SJCRH30 (cell line): ENCODE measurements at regions not wholly inside any gene's neighbourhood (a gene's known extent, or its start where the extent isn't known, plus 50 kb on each side); places are given as distances from the start of the nearest gene placed in this dataset.

ENCODE experiments used
- DNase-seq, 2 experiments: peaks; one replicate each; pipeline ENCODE4 v3.0.0-alpha.2; 2015 to 2020
- H3K27ac ChIP-seq: fragments of 250-450 bp; sonication (Bioruptor Pico); 2 replicates; pipeline ENCODE4 v1.5.1; 2020; ENCODE audit warnings: mild to moderate bottlenecking, moderate library complexity
- H3K27me3 ChIP-seq: fragments of 250-450 bp; sonication (Bioruptor Pico); 2 replicates; pipeline ENCODE4 v1.5.1; 2020; ENCODE audit warnings: mild to moderate bottlenecking, moderate library complexity
- H3K36me3 ChIP-seq: fragments of 250-450 bp; sonication (Bioruptor Pico); 2 replicates; pipeline ENCODE4 v1.5.1; 2020; ENCODE audit warnings: mild to moderate bottlenecking, moderate library complexity
- H3K4me1 ChIP-seq: fragments of 250-450 bp; sonication (Bioruptor Pico); 2 replicates; pipeline ENCODE4 v1.5.1; 2020; ENCODE audit warnings: mild to moderate bottlenecking, moderate library complexity
- H3K4me3 ChIP-seq: fragments of 250-450 bp; sonication (Bioruptor Pico); 2 replicates; pipeline ENCODE4 v1.5.1; 2020; ENCODE audit warnings: mild to moderate bottlenecking, moderate library complexity
- H3K9me3 ChIP-seq: fragments of 250-450 bp; sonication (Bioruptor Pico); replicated peaks from 2 replicates; pipeline ENCODE4 v1.5.1; 2020; ENCODE audit warnings: mild to moderate bottlenecking, moderate library complexity

DNA sequence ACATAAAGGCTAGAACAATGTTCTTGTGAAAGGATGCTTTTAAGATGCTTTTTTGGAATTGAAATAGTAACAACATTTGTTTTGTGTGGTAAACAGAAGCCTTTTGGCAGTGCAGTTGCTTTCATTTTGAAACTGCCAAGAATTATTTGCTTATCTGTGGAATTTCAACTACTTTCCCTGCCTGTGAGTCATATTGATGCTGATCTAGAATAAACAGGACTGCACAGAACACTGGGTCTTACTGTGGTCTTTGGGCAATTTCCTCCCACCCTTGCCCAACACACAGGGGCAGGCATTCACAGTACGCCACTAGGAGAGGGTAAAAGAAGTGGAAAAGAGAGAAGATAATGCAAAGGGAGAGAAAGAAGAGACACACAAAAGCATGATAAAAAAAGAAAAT, 483.7 kb downstream of the ELAVL2 start:
- Histone ChIP-seq H3K4me3 (no peak overlapping the region), H3K36me3 (no peaks in the 10 kb centered on the region)
- DNase-seq = peak; percentile 22 to 36

DNA sequence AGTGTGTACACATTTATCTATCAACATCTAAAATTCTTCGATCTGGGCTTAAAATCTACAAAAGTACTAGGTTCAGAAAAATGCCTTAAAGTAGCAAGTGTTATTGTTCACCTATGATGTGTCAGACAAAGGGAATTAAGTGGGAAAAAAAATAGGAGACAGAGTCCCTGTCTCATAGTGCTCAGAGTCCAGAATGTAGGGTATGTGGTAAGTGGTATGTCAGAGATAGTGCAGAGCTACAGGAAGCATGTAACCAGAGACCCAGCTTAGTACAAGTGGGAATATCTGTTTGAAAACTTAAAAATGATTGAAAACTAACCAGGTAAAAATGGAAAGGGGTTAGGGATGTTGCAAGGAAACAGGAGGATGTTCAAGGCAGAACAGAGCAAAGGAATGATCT, 482.8 kb downstream of the ELAVL2 start:
- no peak for DNase-seq
- Histone ChIP-seq H3K36me3 (no peaks in the 10 kb centered on the region), H3K4me1 (peaks cover 31% of the 10 kb centered on the region), H3K27ac (no peak overlapping the region), H3K27me3 (no peaks in the 10 kb centered on the region), H3K4me3 (no peak overlapping the region), H3K9me3 (no peaks in the 10 kb centered on the region)

More for the DNA sequence above, 483.7 kb downstream of the ELAVL2 start:
- H3K9me3 ChIP-seq = no peaks in the 10 kb centered on the region
- no peak overlapping the region; the same call in 1 of the 2 replicates for H3K27ac ChIP-seq
- H3K4me1 ChIP-seq = peaks cover 31% of the 10 kb centered on the region
- H3K27me3 ChIP-seq = no peaks in the 10 kb centered on the region

DNA sequence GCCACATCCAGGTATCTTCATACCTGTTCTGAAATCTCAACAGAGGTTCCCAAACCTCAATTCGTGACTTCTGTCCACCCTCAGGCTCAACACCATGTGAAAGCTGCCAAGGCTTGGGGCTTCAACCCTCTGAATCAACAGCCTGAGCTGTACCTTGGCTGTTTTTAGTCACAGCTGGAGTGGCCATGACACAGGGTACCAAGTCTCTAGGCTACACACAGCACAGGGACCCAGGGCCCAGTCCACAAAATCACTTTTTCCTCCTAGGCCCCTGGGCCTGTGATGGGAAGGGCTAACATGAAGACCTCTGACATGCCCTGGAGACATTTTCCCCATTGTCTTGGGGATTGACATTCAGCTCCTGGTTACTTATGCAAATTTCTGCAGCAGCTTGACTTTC, 464.9 kb downstream of the ELAVL2 start:
- no peaks in the 10 kb centered on the region for H3K36me3 ChIP-seq
- no peaks in the 10 kb centered on the region for H3K9me3 ChIP-seq
- H3K27ac ChIP-seq = no peak overlapping the region
- H3K4me1 ChIP-seq = no peaks in the 10 kb centered on the region
- H3K4me3 ChIP-seq = no peak overlapping the region
- no peaks in the 10 kb centered on the region for H3K27me3 ChIP-seq
- no peak for DNase-seq

DNA sequence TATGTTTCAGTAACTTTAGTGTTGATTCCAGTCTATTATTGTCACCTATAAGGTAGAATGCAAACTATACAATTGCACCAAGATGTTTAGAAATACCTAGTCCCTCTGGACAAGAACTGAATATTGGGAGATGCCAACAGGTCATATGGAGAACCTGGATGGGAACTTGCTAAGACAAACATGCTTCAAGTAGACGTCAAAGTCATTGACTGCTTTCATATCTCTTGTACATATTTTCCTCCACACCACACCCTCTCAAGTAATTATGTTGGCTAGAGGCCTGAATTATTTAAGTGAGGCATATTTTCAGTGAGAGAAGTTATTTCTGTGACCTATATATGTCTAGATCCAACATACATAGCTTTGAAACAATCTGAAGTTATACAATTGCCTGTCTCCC, 453.3 kb downstream of the ELAVL2 start:
- Histone ChIP-seq H3K4me3 (no peak overlapping the region), H3K27ac (no peak overlapping the region), H3K4me1 (no peaks in the 10 kb centered on the region), H3K36me3 (no peaks in the 10 kb centered on the region), H3K27me3 (no peaks in the 10 kb centered on the region), H3K9me3 (no peaks in the 10 kb centered on the region)
- DNase-seq = no peak

DNA sequence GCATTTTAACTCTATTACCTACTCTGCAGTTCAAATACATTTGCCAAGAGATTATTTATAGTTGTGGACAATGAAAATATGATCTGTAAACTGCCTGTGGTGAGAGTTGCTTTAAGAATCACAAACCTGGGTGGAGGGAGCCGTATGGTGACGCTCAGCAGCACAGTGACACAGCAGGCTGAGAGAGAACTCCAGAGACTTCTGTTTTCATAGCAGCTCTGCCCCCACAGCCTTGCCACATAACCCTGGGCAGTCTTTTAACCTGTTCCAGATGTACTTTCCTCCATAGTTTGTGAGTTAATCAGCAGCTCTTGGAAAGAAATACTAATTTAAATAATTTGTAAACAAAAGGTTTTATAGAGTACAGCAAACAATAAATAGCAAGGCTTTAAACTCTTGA, 450.5 kb downstream of the ELAVL2 start:
- no peak for DNase-seq
- Histone ChIP-seq H3K27me3 (no peaks in the 10 kb centered on the region), H3K9me3 (no peaks in the 10 kb centered on the region), H3K27ac (no peak overlapping the region), H3K4me1 (no peaks in the 10 kb centered on the region), H3K4me3 (no peak overlapping the region), H3K36me3 (no peaks in the 10 kb centered on the region)

DNA sequence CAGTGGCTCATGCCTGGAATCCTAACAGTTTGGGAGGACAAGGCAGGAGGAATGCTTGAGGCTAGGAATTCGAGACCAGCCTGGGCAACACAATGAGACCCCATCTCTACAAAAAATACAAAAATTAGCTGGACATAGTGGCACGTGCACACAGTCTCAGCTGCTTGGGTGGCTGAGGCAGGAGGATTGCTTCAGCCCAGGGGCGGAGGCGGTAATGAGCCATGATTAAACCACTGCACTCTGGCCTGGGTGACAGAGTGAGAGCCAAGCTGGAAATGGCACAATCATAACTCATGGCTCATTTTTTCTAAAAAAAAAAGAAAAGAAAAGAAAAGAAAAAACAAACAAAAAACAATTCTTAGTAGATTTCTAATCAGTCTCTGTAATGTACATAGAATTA, 446.2 kb downstream of the ELAVL2 start:
- H3K4me1 ChIP-seq = no peaks in the 10 kb centered on the region
- no peaks in the 10 kb centered on the region for H3K36me3 ChIP-seq
- no peak overlapping the region for H3K4me3 ChIP-seq
- no peak overlapping the region for H3K27ac ChIP-seq
- H3K9me3 ChIP-seq = no peaks in the 10 kb centered on the region
- no peaks in the 10 kb centered on the region for H3K27me3 ChIP-seq
- no peak for DNase-seq

DNA sequence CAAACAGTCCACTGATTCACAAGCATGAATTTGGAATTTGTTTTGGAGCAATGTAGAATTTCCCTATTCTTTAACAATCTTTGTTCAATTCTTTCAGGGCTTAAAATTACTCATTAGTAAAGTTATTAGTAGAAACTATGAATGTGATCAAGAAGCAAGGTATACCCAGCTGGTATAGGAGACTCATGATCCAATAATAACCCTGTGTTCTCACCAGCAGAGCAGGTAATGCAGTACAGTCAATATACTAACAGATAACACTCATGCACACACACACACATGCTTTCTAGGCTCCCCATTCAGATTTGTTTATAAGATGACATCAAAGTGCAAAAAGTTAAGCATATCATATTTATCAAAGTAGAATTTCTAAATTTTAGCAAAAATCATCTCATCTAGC, 445.2 kb downstream of the ELAVL2 start:
- Histone ChIP-seq H3K27ac (no peak overlapping the region), H3K4me1 (no peaks in the 10 kb centered on the region), H3K4me3 (no peak overlapping the region), H3K36me3 (no peaks in the 10 kb centered on the region), H3K27me3 (no peaks in the 10 kb centered on the region), H3K9me3 (no peaks in the 10 kb centered on the region)
- no peak for DNase-seq

DNA sequence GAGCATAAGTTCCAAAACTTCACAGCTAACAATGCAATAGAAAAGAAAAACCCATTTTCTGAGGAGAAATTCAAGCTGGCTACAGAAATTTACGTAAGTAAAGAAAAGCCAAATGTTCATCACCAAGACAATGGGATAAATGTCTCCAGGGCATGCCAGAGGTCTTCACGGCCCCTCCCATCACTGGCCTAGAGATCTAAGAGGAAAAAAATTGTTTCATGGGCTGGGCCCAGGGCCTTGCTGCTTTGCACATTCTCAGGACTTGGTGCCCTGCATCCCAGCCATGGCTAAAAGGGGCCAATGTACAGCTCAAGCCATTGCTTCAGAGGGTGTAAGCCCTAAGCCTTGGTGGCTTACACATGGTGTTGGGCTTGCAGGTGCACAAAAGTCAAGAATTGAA, 443.6 kb downstream of the ELAVL2 start:
- H3K9me3 ChIP-seq = no peaks in the 10 kb centered on the region
- no peak for DNase-seq
- H3K36me3 ChIP-seq = no peaks in the 10 kb centered on the region
- no peaks in the 10 kb centered on the region for H3K27me3 ChIP-seq
- no peaks in the 10 kb centered on the region for H3K4me1 ChIP-seq
- no peak overlapping the region for H3K27ac ChIP-seq
- H3K4me3 ChIP-seq = no peak overlapping the region

DNA sequence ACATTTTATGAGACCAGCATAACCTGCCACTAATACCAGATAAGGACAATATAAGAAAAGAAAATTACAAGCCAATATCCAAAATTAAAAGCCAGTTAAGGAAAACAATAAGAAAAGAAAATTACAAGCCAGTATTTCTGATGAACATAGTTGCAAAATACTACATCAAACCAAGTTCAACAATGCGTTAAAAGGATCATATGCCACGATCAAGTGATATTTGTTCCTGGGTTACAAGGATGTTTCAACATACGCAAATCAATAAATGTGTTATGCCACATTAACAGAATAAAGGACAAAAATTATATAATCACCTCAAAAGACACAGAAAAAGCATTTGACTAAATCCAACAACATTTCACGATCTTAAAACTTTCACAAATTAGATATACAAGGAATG, 431.9 kb downstream of the ELAVL2 start:
- no peaks in the 10 kb centered on the region for H3K27me3 ChIP-seq
- H3K4me1 ChIP-seq = no peaks in the 10 kb centered on the region
- no peak overlapping the region for H3K4me3 ChIP-seq
- H3K9me3 ChIP-seq = no peaks in the 10 kb centered on the region
- no peak for DNase-seq
- H3K36me3 ChIP-seq = no peaks in the 10 kb centered on the region
- no peak overlapping the region for H3K27ac ChIP-seq

DNA sequence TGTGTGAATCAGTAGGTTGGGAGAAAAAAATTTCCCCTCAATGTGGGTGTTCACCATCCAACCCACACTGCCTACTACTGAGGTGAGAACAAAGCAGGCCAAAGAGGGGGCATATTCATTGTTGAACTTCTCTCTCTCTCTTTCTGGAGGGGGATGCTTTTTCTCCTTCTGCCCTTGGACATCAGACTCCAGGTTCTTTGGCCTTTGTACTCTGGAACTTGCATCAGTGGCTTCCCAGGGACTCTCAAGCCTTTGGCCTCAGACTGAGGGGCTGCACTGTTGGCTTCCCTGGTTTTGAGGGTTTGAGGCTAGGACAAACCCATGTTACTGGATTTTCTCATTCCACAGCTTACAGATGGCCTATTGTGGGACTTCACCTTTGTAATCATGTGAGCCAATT, 417.2 kb downstream of the ELAVL2 start:
- no peaks in the 10 kb centered on the region for H3K27me3 ChIP-seq
- H3K27ac ChIP-seq = no peak overlapping the region
- H3K4me1 ChIP-seq = no peaks in the 10 kb centered on the region
- no peak for DNase-seq
- H3K4me3 ChIP-seq = no peak overlapping the region
- no peaks in the 10 kb centered on the region for H3K36me3 ChIP-seq
- H3K9me3 ChIP-seq = no peaks in the 10 kb centered on the region

DNA sequence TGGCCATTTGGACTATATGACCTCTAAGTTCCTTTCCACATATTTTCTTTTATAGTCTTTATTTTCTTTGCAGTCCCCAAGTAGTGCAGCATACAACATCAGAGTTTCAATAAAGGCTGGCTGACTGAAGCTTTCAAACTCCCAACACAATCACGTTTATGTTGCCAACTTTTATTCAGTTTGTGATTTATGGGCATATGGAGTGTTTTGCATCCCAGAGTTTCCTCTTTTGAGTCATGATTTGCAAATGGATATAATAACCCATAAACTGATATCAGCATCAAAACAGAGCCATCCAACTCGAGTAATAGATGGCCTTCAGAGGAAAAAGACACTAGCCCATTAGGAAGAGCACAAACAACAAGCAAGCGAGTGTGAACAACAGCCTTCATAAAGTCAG, 414.0 kb downstream of the ELAVL2 start:
- no peaks in the 10 kb centered on the region for H3K4me1 ChIP-seq
- H3K4me3 ChIP-seq = no peak overlapping the region
- no peaks in the 10 kb centered on the region for H3K9me3 ChIP-seq
- no peaks in the 10 kb centered on the region for H3K27me3 ChIP-seq
- no peak for DNase-seq
- no peaks in the 10 kb centered on the region for H3K36me3 ChIP-seq
- H3K27ac ChIP-seq = no peak overlapping the region

DNA sequence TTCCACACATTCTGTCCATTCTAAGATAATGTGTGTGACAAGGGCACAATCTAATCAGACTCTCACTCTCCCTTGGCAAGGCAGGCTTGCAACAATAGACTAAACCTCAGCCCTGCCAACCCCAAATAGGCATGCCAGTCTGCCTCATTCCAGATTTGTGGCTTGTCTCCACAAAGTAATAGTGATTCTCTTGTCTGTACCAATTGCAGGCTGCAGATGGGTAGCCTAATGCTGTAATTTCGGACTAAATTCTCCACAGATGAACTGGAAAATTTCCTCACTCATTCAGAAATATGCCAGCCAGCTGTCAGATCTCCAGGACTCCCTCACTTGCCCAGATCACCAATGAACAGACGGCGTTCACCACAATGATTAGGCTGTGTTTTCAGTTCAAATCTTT, 413.6 kb downstream of the ELAVL2 start:
- H3K4me1 ChIP-seq = no peaks in the 10 kb centered on the region
- no peak for DNase-seq
- no peak overlapping the region for H3K27ac ChIP-seq
- no peaks in the 10 kb centered on the region for H3K9me3 ChIP-seq
- H3K36me3 ChIP-seq = no peaks in the 10 kb centered on the region
- no peak overlapping the region for H3K4me3 ChIP-seq
- H3K27me3 ChIP-seq = no peaks in the 10 kb centered on the region

DNA sequence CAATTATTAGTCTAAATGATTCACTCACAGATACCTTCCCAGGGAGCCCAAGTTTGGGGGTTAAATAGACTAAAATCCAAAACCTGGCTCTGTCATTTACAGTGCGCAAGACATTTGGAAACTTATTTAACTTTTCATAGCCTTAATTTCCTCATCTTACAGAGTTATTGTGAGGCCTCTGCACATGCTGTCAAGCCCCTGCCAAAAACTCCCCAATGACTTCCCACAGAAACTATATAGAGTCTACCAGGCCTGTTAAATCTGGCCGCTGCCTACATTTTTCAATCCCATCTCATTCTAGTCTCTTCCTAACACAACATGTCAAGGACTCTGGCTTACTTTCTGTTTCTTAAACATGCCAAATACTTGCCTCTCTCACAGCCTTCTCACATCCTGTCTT, 412.5 kb downstream of the ELAVL2 start:
- no peak for DNase-seq
- H3K4me1 ChIP-seq = no peaks in the 10 kb centered on the region
- H3K27me3 ChIP-seq = no peaks in the 10 kb centered on the region
- no peak overlapping the region for H3K27ac ChIP-seq
- H3K4me3 ChIP-seq = no peak overlapping the region
- H3K9me3 ChIP-seq = no peaks in the 10 kb centered on the region
- no peaks in the 10 kb centered on the region for H3K36me3 ChIP-seq

DNA sequence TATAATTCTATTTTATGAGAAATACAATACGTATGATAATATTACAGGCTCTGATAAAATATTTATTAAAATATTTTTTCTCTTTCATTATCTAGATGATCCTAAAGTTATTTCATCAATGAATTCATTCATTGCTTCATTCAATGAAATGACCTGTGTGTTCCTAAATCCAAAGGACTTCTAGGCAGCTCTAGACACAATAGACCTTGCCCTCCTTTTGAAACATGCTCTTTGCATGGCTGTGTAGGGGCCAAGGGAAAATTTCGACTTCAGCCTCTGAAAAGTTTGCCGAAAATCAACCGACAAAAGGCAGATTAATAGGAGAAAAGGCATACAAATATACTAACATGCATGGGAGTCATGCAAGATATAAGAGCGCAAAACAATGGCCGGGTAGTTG, 402.0 kb downstream of the ELAVL2 start:
- H3K4me3 ChIP-seq = no peak overlapping the region
- no peaks in the 10 kb centered on the region for H3K9me3 ChIP-seq
- H3K27ac ChIP-seq = no peak overlapping the region
- H3K36me3 ChIP-seq = no peaks in the 10 kb centered on the region
- no peaks in the 10 kb centered on the region for H3K4me1 ChIP-seq
- H3K27me3 ChIP-seq = no peaks in the 10 kb centered on the region
- DNase-seq = no peak

DNA sequence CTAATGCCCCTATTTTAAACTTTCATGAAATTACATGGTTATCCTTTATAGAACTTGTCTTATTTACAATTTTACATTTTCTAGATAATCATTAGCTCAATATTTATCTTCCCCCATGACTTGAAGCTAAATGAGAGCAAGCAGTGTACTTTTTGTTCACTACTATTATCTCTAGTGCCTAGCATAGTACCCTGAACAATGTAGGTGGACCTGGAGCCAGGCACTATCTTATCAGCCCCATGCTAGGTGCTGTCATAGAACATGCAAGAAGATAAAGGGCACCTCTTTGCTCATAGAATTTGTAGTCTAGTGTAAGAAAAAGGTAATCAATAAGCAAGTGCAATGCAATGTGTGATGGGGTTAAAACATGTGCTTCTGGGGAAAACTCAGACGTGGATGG, 399.9 kb downstream of the ELAVL2 start:
- H3K9me3 ChIP-seq = no peaks in the 10 kb centered on the region
- H3K36me3 ChIP-seq = no peaks in the 10 kb centered on the region
- H3K4me3 ChIP-seq = no peak overlapping the region
- no peak overlapping the region for H3K27ac ChIP-seq
- H3K4me1 ChIP-seq = no peaks in the 10 kb centered on the region
- no peak for DNase-seq
- H3K27me3 ChIP-seq = no peaks in the 10 kb centered on the region

DNA sequence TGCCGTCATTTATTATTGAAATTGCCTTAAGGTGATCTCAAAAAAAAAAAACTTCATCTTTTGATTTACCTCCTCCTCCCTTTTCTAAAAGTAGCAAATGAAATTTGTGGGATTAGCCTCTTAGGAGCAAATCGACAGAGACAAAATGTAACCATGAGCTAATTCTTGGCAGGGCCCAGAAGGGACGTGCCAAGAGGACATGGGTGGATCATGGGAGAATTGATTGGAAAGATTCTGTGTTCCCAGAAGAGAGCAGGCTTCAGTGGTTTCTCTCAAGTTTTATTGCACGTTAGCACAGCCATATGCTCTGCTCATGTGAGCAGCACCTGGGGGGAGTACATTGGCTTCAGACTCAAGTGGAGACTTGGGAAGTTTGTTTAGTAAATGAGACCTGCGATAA, 394.6 kb downstream of the ELAVL2 start:
- no peaks in the 10 kb centered on the region for H3K4me1 ChIP-seq
- H3K4me3 ChIP-seq = no peak overlapping the region
- H3K9me3 ChIP-seq = no peaks in the 10 kb centered on the region
- H3K27ac ChIP-seq = no peak overlapping the region
- H3K36me3 ChIP-seq = no peaks in the 10 kb centered on the region
- H3K27me3 ChIP-seq = no peaks in the 10 kb centered on the region
- no peak for DNase-seq

DNA sequence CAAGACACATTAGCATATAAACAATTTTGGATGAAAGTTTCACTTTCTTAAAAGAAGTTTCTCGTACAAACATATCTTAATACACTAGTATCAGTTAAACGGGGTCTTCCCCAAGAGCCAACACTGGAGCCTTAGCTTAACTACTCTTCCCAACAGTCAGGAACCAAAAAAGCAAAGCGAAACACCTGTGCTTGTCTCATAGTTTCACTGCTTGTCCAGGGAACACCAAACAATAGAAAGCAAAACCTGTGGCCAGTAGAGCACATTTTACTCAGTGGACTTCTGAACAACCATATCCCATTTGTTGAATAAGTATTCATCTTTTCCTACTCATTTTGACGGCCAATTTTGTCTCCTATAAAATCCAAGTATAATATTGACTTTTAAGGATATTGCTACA, 391.4 kb downstream of the ELAVL2 start:
- Histone ChIP-seq H3K27ac (no peak overlapping the region), H3K36me3 (no peaks in the 10 kb centered on the region), H3K27me3 (no peaks in the 10 kb centered on the region), H3K4me3 (no peak overlapping the region), H3K9me3 (no peaks in the 10 kb centered on the region), H3K4me1 (no peaks in the 10 kb centered on the region)
- no peak for DNase-seq
